ENCODE measurements at regions not wholly inside any gene's neighbourhood (a gene's known extent, or its start where the extent isn't known, plus 50 kb on each side); places are given as distances from the start of the nearest gene placed in this dataset.

- TF ChIP-seq CTCF (IDR thresholded peaks at IDR 0.05; ENCODE audit: borderline replicate concordance, insufficient read depth, low read depth, low read length), result no peak
- no peak overlapping the region for H3K4me3 ChIP-seq (ENCODE audit: low read depth, low read length)
These were observed 131.1 kb downstream of the TMEM114 start for GRCh38 chr16:8459085-8459733.

- no peak overlapping the region for H3K4me3 ChIP-seq (ENCODE audit: low read depth, low read length)
- TF ChIP-seq CTCF (IDR thresholded peaks at IDR 0.05; ENCODE audit: borderline replicate concordance, insufficient read depth, low read depth, low read length), result no peak
These were observed 131.7 kb downstream of the TMEM114 start for GRCh38 chr16:8458481-8459046.

GRCh38 chr16:8453359-8453758 is 137.0 kb downstream of the TMEM114 start:
- no peak for TF ChIP-seq CTCF (IDR thresholded peaks at IDR 0.05; ENCODE audit: borderline replicate concordance, insufficient read depth, low read depth, low read length)
- H3K4me3 ChIP-seq (ENCODE audit: low read depth, low read length), result no peak overlapping the region

GRCh38 chr16:8452941-8453340 is 137.4 kb downstream of the TMEM114 start:
- H3K4me3 ChIP-seq (ENCODE audit: low read depth, low read length), result no peak overlapping the region
- no peak for TF ChIP-seq CTCF (IDR thresholded peaks at IDR 0.05; ENCODE audit: borderline replicate concordance, insufficient read depth, low read depth, low read length)

- TF ChIP-seq CTCF (IDR thresholded peaks at IDR 0.05; ENCODE audit: borderline replicate concordance, insufficient read depth, low read depth, low read length), result no peak
- no peak overlapping the region for H3K4me3 ChIP-seq (ENCODE audit: low read depth, low read length)
These were observed 153.4 kb downstream of the TMEM114 start for GRCh38 chr16:8436931-8437330.

- no peak for TF ChIP-seq CTCF (IDR thresholded peaks at IDR 0.05; ENCODE audit: borderline replicate concordance, insufficient read depth, low read depth, low read length)
- no peak overlapping the region for H3K4me3 ChIP-seq (ENCODE audit: low read depth, low read length)
These were observed 158.5 kb downstream of the TMEM114 start for GRCh38 chr16:8431783-8432182.

- no peak overlapping the region for H3K4me3 ChIP-seq (ENCODE audit: low read depth, low read length)
- TF ChIP-seq CTCF (IDR thresholded peaks at IDR 0.05; ENCODE audit: borderline replicate concordance, insufficient read depth, low read depth, low read length), result no peak
These were observed 159.9 kb downstream of the TMEM114 start for GRCh38 chr16:8430401-8430800.
